Smooth muscle cell (in vitro differentiated cells): ENCODE measurements at regions not wholly inside any gene's neighbourhood (a gene's known extent, or its start where the extent isn't known, plus 50 kb on each side); places are given as distances from the start of the nearest gene placed in this dataset.

Experiments
- DNase-seq: peaks from one replicate; lab custom pipeline; 2025; ENCODE audit not compliant: unreplicated experiment; lab: John Stamatoyannopoulos, UW
- H2AFZ ChIP-seq: fragments of 200-600 bp; sonication (generic); 2 replicates; pipeline ENCODE4 v1.6.0; 2016; ENCODE audit warnings: antibody characterized with exemption, low read depth, mild to moderate bottlenecking
- H3F3A ChIP-seq: fragments of 200-600 bp; sonication (generic); 2 replicates; pipeline ENCODE4 v1.6.0; 2017; ENCODE audit warnings: antibody characterized with exemption, low read depth
- H3K27ac ChIP-seq: fragments of 200-600 bp; sonication (generic); 2 replicates; pipeline ENCODE4 v1.5.1; 2016; ENCODE audit warnings: low read depth, mild to moderate bottlenecking
- H3K27me3 ChIP-seq: fragments of 200-600 bp; sonication (generic); 2 replicates; pipeline ENCODE4 v1.6.1; 2016; ENCODE audit warnings: low read depth, mild to moderate bottlenecking
- H3K36me3 ChIP-seq: fragments of 200-600 bp; sonication (generic); 2 replicates; pipeline ENCODE4 v1.5.1; 2016; ENCODE audit warnings: low read depth
- H3K4me1 ChIP-seq: fragments of 200-600 bp; sonication (generic); 2 replicates; pipeline ENCODE4 v1.5.1; 2016; ENCODE audit warnings: low read depth
- H3K4me2 ChIP-seq: fragments of 200-600 bp; sonication (generic); 2 replicates; pipeline ENCODE4 v1.6.0; 2016; ENCODE audit warnings: mild to moderate bottlenecking
- H3K4me3 ChIP-seq: fragments of 200-600 bp; sonication (generic); 2 replicates; pipeline ENCODE4 v1.5.1; 2016; ENCODE audit warnings: mild to moderate bottlenecking
- H3K79me2 ChIP-seq: fragments of 200-600 bp; sonication (generic); 2 replicates; pipeline ENCODE4 v1.6.0; 2016; ENCODE audit warnings: low read depth, mild to moderate bottlenecking
- H3K9ac ChIP-seq: fragments of 200-600 bp; sonication (generic); 2 replicates; pipeline ENCODE4 v1.6.0; 2016; ENCODE audit warnings: low read depth
- H3K9me3 ChIP-seq: fragments of 200-600 bp; sonication (generic); replicated peaks from 2 replicates; pipeline ENCODE4 v1.5.1; 2016; ENCODE audit warnings: low read depth
- H4K20me1 ChIP-seq: fragments of 200-600 bp; sonication (generic); 2 replicates; pipeline ENCODE4 v1.6.0; 2016; ENCODE audit warnings: low read depth
- CTCF ChIP-seq: fragments of 200-600 bp; sonication (generic); IDR thresholded peaks from 2 replicates; pipeline ENCODE4 v1.5.1; 2017; ENCODE audit warnings: borderline replicate concordance, mild to moderate bottlenecking, antibody characterized with exemption; ENCODE audit not compliant: insufficient read depth, poor library complexity, severe bottlenecking
- WGBS: methylation state at CpG from one replicate; pipeline ENCODE4 v1.1.7; 2016; ENCODE audit warnings: low lambda C conversion rate; 5-methylcytosine and 5-hydroxymethylcytosine counted together

- TF ChIP-seq CTCF: no peak
- no peaks in the 10 kb centered on the region for H3K79me2 ChIP-seq
- H3F3A ChIP-seq: peaks cover 9% of the 10 kb centered on the region
- no peaks in the 10 kb centered on the region for H3K4me1 ChIP-seq
- DNase-seq: no peak
- no peak overlapping the region for H3K4me3 ChIP-seq
- peak overlapping the region; percentile 14 for H3K4me2 ChIP-seq
- H3K36me3 ChIP-seq: no peaks in the 10 kb centered on the region
- H3K27ac ChIP-seq: no peak overlapping the region
- 63% methylated on average over 1 of the region's 1 CpG for WGBS
- H3K27me3 ChIP-seq: no peaks in the 10 kb centered on the region
- no peaks in the 10 kb centered on the region for H4K20me1 ChIP-seq
- no peaks in the 10 kb centered on the region for H3K9me3 ChIP-seq
- H2AFZ ChIP-seq: peak overlapping the region; percentile 12
- H3K9ac ChIP-seq: no peak overlapping the region
Measured at GRCh38 chr6:71527886-71528285, 239.3 kb downstream of the OGFRL1 start.

GRCh38 chr6:71529026-71529425 lies 240.4 kb downstream of the OGFRL1 start:
- no peaks in the 10 kb centered on the region for H3K27me3 ChIP-seq
- no peak for DNase-seq
- H3K9me3 ChIP-seq: no peaks in the 10 kb centered on the region
- no peak for TF ChIP-seq CTCF
- no peaks in the 10 kb centered on the region for H4K20me1 ChIP-seq
- H3F3A ChIP-seq: peaks cover 9% of the 10 kb centered on the region
- no peaks in the 10 kb centered on the region for H3K4me1 ChIP-seq
- H2AFZ ChIP-seq: no peak overlapping the region
- 81% methylated on average over 2 of the region's 2 CpGs for WGBS
- no peaks in the 10 kb centered on the region for H3K36me3 ChIP-seq
- H3K4me3 ChIP-seq: no peak overlapping the region
- H3K27ac ChIP-seq: no peak overlapping the region
- no peak overlapping the region for H3K4me2 ChIP-seq
- no peak overlapping the region for H3K9ac ChIP-seq
- H3K79me2 ChIP-seq: no peaks in the 10 kb centered on the region

- 60% methylated on average over 2 of the region's 2 CpGs for WGBS
- TF ChIP-seq CTCF: no peak
- DNase-seq: no peak
- Histone ChIP-seq H3F3A (peaks cover 9% of the 10 kb centered on the region), H3K4me1 (no peaks in the 10 kb centered on the region), H3K9me3 (no peaks in the 10 kb centered on the region), H3K79me2 (no peaks in the 10 kb centered on the region), H2AFZ (no peak overlapping the region), H4K20me1 (no peaks in the 10 kb centered on the region), H3K9ac (no peak overlapping the region), H3K27ac (no peak overlapping the region), H3K4me2 (no peak overlapping the region), H3K4me3 (no peak overlapping the region), H3K36me3 (no peaks in the 10 kb centered on the region), H3K27me3 (no peaks in the 10 kb centered on the region)
Measured at GRCh38 chr6:71529769-71530168, 241.2 kb downstream of the OGFRL1 start.

- Histone ChIP-seq H4K20me1 (no peaks in the 10 kb centered on the region), H2AFZ (no peak overlapping the region), H3K9ac (no peak overlapping the region), H3K27ac (no peak overlapping the region), H3F3A (peaks cover 9% of the 10 kb centered on the region), H3K79me2 (no peaks in the 10 kb centered on the region), H3K27me3 (no peaks in the 10 kb centered on the region), H3K4me1 (no peaks in the 10 kb centered on the region), H3K9me3 (no peaks in the 10 kb centered on the region), H3K4me2 (no peak overlapping the region), H3K36me3 (no peaks in the 10 kb centered on the region), H3K4me3 (no peak overlapping the region)
- DNase-seq: no peak
- TF ChIP-seq CTCF: no peak
Measured at GRCh38 chr6:71531006-71531405, 242.4 kb downstream of the OGFRL1 start.
